ENCODE measurements at regions not wholly inside any gene's neighbourhood (a gene's known extent, or its start where the extent isn't known, plus 50 kb on each side); places are given as distances from the start of the nearest gene placed in this dataset.

DNA sequence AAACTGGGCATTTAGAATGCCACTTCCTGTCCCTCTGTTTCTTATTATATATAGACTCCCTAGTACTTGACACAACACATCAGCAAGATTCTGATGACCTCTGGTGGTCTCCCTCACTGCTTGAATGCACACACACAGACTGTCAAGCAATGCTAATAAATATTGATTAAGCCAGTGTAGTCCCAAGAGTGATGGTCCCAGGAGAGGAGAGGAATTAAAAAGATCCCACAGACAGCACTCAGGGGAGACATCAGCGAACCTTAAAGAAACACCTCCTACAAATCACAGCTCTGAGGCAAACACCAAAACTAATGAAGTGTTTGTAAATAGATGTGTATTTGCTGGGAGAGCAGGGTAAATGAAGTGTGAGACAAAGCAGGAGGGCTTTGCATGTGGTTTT, 1291.2 kb downstream of the XPNPEP1 start:
- TF ChIP-seq POLR2A (IDR thresholded peaks at IDR 0.05; ENCODE audit: low read depth) (no peak), POLR2AphosphoS5 (IDR thresholded peaks at IDR 0.05) (no peak)
- TF ChIP-seq, protein P1, sequence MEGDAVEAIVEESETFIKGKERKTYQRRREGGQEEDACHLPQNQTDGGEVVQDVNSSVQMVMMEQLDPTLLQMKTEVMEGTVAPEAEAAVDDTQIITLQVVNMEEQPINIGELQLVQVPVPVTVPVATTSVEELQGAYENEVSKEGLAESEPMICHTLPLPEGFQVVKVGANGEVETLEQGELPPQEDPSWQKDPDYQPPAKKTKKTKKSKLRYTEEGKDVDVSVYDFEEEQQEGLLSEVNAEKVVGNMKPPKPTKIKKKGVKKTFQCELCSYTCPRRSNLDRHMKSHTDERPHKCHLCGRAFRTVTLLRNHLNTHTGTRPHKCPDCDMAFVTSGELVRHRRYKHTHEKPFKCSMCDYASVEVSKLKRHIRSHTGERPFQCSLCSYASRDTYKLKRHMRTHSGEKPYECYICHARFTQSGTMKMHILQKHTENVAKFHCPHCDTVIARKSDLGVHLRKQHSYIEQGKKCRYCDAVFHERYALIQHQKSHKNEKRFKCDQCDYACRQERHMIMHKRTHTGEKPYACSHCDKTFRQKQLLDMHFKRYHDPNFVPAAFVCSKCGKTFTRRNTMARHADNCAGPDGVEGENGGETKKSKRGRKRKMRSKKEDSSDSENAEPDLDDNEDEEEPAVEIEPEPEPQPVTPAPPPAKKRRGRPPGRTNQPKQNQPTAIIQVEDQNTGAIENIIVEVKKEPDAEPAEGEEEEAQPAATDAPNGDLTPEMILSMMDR (IDR thresholded peaks at IDR 0.05), result no peak
